ELF-1 (cell line): ENCODE measurements at regions not wholly inside any gene's neighbourhood (a gene's known extent, or its start where the extent isn't known, plus 50 kb on each side); places are given as distances from the start of the nearest gene placed in this dataset.

Experiments used
- DNase-seq: peaks from one replicate; pipeline ENCODE4 v3.0.0-alpha.2; 2016; ENCODE audit warnings: low read depth, low spot score

- DNase-seq, result no peak
These were observed 800.1 kb downstream of the TFAP2A start for GRCh38 chr6:9614778-9615177.

GRCh38 chr6:9612489-9612888, 802.4 kb downstream of the TFAP2A start:
- no peak for DNase-seq

GRCh38 chr6:9610620-9611415, 804.1 kb downstream of the TFAP2A start:
- DNase-seq, result no peak

- peak; percentile 42 for DNase-seq
These were observed 808.3 kb downstream of the TFAP2A start for GRCh38 chr6:9606435-9607134.

GRCh38 chr6:9594746-9595145, 820.1 kb downstream of the TFAP2A start:
- DNase-seq, result no peak

GRCh38 chr6:9593554-9593953, 821.3 kb downstream of the TFAP2A start:
- DNase-seq, result no peak

- DNase-seq, result no peak
These were observed 831.0 kb downstream of the TFAP2A start for GRCh38 chr6:9583753-9584352.

- peak; percentile 1 for DNase-seq
These were observed 833.7 kb downstream of the TFAP2A start for GRCh38 chr6:9581155-9581554.

GRCh38 chr6:9576521-9576920, 838.4 kb downstream of the TFAP2A start:
- DNase-seq, result peak; percentile 12

GRCh38 chr6:9566096-9566495, 848.8 kb downstream of the TFAP2A start:
- DNase-seq, result no peak

GRCh38 chr6:9564021-9564420, 850.9 kb downstream of the TFAP2A start:
- DNase-seq, result no peak

GRCh38 chr6:9563568-9563967, 851.3 kb downstream of the TFAP2A start:
- no peak for DNase-seq

- DNase-seq, result no peak
These were observed 860.1 kb downstream of the TFAP2A start for GRCh38 chr6:9554806-9555205.

GRCh38 chr6:9554323-9554722, 860.6 kb downstream of the TFAP2A start:
- no peak for DNase-seq

GRCh38 chr6:9553002-9553401, 861.9 kb downstream of the TFAP2A start:
- no peak for DNase-seq

GRCh38 chr6:9543649-9544048, 871.2 kb downstream of the TFAP2A start:
- DNase-seq, result no peak

GRCh38 chr6:9540534-9541126, 874.2 kb downstream of the TFAP2A start:
- no peak for DNase-seq

GRCh38 chr6:9540126-9540525, 874.7 kb downstream of the TFAP2A start:
- no peak for DNase-seq

- no peak for DNase-seq
These were observed 875.6 kb downstream of the TFAP2A start for GRCh38 chr6:9539231-9539755.

GRCh38 chr6:9537381-9537780, 877.5 kb downstream of the TFAP2A start:
- no peak for DNase-seq

- DNase-seq, result no peak
These were observed 879.8 kb downstream of the TFAP2A start for GRCh38 chr6:9535106-9535505.
